ENCODE measurements at regions not wholly inside any gene's neighbourhood (a gene's known extent, or its start where the extent isn't known, plus 50 kb on each side); places are given as distances from the start of the nearest gene placed in this dataset.

- TF ChIP-seq CUX1 (CRISPR knock-in tag; IDR thresholded peaks at IDR 0.05) (no peak), ZKSCAN3 (CRISPR knock-in tag; IDR thresholded peaks at IDR 0.05) (no peak), ZNF75A (CRISPR knock-in tag; IDR thresholded peaks at IDR 0.05) (no peak), CEBPB (tag; IDR thresholded peaks at IDR 0.05) (no peak)
These were observed 158.7 kb downstream of the SEC14L1 start for GRCh38 chr17:77299256-77300015.
